GM18868 (cell line): ENCODE measurements at regions not wholly inside any gene's neighbourhood (a gene's known extent, or its start where the extent isn't known, plus 50 kb on each side); places are given as distances from the start of the nearest gene placed in this dataset.

Experiments used
- ATAC-seq: cut with Tn5 transposase; IDR thresholded peaks from one replicate; pipeline ENCODE4 v1.9.1; 2021; ENCODE audit warnings: mild to moderate bottlenecking, moderate library complexity; ENCODE audit not compliant: unreplicated experiment

GRCh38 chr13:29959603-29960002 is 109.2 kb upstream of the UBL3 start:
- ATAC-seq, result no peak

DNA sequence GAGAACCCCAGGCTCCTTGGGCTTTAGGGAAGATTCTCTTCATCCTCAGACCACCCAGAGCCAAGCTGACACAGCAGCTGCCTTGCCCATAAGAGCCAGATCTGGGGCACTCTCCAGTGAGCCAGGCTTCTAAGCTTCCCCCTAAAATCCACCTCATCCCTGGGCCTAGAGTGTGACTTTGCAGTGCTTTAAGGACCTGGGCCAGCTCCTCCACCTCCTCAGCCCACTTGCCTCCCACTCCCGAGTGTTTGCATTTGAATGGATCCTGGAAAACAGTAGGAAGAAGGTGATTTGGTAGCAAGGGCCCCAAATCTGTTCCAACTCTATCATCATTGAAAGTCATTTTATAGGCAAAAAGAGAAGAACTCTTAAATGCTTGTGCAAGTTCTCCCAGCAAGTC is 108.7 kb upstream of the UBL3 start:
- no peak for ATAC-seq

DNA sequence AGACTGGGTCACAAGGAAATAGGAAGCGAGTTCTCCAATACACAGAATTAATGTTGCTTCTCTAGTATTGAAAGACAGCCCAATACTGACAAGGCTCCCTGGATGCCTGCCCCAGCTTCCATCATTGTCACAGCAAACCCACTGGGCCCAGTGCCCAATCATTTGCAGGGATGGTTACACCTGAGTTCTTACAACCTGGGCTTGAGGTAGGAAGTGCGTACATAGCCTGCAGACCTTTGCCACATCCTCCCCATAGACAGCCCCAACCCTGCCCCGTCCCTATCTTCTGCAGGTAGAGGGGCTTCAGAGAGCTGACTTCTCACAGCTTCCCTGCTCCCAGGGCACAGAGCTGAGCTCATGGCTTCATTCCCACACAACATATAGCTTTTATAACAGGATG is 108.1 kb upstream of the UBL3 start:
- no peak for ATAC-seq

GRCh38 chr13:29957320-29957719 is 106.9 kb upstream of the UBL3 start:
- no peak for ATAC-seq

DNA sequence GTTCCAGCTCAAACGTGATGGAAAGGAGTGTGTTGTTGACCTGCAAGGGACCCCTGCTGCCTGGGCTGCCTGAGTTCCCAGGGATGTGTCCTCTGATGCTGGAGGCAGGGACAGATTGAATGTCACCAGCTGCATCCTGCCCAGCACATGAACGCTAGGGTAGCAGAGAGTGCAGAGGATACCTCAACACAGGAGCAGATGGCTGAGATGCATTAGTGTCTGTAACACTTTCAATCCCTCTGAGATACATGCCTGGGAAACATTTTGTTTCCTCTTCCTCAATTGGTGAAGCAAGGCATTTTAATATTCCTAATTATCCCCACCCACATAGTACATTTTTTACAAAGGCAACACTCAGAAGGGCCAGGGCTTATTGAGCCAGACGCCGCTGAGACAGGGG is 106.4 kb upstream of the UBL3 start:
- no peak for ATAC-seq

DNA sequence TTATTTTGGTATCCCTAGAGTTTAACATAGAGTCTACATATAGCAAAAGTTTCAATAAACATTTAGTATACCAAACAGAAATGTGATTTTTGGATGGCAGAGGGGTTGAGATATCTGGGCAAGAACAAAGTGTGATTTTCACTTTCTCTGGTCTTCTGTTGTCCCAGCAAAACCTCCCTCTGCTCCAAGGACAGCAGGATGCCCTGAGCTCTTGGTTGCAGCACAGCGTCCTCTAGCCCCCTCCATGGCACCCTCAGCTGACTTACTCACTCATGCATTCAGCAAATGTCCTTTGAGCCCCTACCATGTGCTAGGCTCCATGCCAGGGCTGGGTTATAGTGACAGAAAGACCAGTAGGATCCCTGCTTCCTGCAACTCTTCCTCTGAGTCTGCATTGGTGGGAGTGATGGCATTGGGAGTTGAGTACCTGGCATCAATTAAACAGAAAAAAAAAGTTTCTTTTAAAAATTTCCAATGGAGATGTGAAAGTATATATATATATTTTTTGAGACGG is 104.8 kb upstream of the UBL3 start:
- ATAC-seq, result no peak

DNA sequence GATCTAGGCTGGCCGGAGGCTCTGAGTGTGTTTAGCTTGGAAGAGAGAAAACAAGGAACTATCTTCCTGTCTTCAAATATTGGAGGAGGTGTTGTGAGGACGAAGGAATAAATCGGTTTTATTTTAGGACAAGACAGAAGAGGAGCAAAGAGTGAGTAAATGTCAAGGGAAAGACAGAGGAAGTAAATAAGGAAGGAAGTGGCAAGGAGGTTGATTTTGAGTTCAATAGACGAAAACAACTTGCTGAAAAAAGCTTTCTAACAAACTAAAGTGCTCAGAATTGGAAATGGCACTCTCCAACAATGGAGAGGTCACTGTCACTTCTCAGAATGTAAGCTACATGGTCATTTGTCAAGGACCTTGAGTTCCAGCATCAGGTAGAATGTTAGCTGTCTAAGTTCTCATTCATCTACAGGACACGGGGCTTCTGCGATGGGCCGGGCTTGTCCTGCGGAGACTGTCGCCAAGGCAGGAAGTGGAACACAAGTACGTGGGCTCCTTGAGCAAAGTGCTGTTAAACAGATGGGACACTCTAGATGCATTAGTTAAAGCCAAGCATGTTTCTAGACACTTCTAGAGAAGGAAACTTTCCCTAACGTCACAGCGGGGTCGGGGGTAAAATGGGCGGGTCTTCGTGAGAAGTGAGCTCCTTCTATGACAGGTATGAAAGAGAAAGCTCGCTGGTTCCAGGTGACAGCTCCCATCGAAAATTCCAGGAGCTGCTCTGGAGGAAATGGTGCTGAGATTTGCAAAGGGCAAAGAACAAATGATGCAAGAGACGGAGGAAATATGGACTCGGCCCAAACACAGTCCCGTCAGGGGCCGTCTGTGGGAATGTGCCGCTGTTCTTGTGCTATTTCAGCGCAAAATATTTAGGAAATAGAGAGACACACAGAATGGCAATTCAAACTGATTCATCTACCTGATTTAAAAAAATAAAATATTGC is 103.9 kb upstream of the UBL3 start:
- ATAC-seq, result no peak

- ATAC-seq, result no peak
Observed at GRCh38 chr13:29953542-29953941, 103.1 kb upstream of the UBL3 start.

- ATAC-seq, result no peak
Observed at GRCh38 chr13:29952245-29952644, 101.8 kb upstream of the UBL3 start.

GRCh38 chr13:29948791-29949190 is 98.4 kb upstream of the UBL3 start:
- ATAC-seq, result no peak

- ATAC-seq, result no peak
Observed at GRCh38 chr13:29948244-29948643, 97.8 kb upstream of the UBL3 start.

DNA sequence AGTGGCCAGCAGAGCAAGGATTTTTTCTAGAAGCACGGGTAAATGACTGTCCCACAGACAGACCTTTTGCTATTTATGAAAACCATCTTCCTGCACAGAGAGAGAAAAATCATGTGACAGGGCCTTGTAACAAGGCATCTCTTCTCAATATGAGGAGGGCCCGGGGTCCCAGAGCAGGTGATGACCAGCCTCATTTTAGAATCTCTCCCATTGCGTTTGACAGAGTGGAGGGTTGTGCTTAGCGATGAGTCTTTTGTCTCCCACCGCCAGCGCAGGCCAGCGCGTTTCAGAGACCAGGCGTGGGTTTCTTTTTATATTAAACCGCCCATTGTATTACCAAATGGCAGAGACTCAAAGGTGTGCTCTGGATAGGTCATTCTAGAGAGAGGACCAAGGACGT is 97.4 kb upstream of the UBL3 start:
- no peak for ATAC-seq

DNA sequence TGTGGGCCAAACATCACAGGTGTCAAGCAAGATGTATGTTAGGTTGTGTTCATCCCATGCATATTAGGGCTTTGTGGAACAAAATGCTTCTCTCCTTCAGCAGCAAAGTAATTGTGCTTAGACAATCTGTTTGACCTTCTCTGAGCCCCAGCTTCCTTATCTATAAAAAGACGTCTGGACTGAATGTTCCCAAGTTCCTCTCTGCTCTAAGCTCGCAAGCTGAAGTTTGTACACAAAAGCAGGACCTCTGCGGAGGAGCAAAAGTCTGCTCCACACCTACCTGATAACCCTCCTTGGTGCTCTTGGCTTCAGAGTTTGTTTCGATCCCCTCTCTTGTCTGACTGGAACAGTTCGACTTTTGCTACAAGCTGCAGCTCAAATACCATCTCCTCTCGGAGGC is 95.7 kb upstream of the UBL3 start:
- no peak for ATAC-seq

DNA sequence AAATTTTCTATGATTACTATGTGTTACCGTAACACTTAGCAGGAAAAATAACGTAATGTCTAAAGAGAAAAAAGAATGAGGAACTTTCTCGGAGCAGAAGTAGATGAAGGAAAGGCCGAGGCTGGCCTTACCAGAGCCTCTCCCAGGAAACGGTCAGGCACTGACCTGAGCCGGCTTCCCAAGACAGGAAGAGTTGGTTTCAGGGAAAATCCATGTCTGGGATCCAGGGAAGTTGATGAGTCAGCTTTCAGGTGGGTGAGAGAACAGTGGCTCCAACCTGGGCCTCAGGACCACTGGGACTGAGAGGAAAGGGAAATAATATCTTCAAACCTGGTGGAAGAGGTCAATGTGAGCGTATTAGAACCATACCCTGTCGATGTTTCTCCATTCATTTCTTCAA is 93.3 kb upstream of the UBL3 start:
- no peak for ATAC-seq

DNA sequence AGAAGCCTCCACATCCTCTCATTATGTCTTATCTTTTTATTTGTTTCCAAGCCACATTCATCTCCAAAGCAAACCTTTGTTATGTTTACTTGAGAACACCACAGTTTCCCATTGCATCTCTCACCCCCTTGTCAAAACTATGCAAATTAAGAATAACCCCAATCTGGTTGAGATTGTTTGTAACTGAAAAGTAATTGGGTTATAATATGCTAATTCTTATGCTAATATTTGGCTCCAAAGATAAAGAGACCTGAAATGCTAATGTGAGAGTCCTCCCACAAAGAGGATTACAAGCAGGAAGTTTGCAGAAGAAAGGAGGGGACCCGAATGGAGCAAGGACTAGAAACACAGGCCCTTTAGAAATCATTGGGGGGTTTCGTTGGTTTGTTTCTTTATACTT is 92.9 kb upstream of the UBL3 start:
- ATAC-seq, result no peak

DNA sequence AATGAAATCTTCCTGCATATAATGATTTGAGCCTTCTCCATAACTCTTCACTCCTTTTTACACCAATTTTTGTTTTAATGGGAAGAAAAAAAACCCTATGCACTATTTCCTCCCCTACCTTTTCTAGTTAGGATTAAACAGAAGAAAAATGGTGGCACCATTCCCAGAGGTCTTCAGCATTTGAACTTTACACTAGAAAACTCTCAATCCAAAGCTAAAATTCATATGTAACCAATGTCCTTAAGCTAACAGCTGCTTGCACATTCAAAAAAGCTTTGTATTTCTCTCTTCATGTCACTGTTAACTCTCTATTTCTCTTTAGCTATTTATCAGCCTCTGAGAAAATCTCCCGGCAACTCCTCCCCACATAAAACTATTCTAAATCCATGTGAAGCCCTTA is 90.3 kb upstream of the UBL3 start:
- ATAC-seq, result no peak

- ATAC-seq, result no peak
Observed at GRCh38 chr13:29939158-29939557, 88.7 kb upstream of the UBL3 start.

DNA sequence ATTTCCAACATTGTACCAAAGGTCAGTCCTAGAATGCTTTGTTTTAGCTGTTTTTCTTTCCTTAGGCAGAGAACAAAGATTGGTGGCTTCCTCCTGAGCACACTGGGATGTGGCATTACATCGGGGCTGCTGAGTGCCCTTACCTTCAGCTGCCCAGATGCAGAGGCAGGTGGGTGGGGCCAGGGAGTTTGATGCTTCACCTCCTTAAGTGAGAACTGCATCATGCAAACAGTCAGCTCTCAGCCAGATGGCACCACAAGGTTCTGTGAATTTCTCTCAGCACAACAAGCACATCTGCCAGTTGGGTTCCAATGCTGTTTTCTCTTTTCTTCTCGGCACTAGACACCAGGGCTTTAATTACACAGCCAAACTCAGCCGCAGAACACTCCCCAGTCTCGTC is 87.4 kb upstream of the UBL3 start:
- no peak for ATAC-seq

DNA sequence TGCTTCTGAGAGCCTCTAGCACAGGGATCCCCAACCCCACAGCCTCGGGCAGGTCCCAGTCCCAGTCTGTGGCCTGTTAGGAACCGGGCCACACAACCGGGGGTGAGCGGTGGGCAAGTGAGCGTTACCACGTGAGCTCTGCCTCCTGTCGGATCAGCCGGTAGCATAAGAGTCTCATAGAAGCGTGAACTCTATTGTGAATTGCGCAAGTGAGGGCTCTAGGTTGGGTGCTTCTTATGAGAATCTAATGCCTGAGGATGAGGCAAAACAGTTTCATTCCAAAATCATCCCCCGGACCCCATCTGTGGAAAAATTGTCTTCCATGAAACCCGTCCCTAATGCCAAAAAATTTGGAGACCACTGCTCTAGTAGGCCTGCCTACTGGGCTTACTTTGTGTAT is 87.0 kb upstream of the UBL3 start:
- no peak for ATAC-seq

GRCh38 chr13:29936956-29937355 is 86.5 kb upstream of the UBL3 start:
- no peak for ATAC-seq

DNA sequence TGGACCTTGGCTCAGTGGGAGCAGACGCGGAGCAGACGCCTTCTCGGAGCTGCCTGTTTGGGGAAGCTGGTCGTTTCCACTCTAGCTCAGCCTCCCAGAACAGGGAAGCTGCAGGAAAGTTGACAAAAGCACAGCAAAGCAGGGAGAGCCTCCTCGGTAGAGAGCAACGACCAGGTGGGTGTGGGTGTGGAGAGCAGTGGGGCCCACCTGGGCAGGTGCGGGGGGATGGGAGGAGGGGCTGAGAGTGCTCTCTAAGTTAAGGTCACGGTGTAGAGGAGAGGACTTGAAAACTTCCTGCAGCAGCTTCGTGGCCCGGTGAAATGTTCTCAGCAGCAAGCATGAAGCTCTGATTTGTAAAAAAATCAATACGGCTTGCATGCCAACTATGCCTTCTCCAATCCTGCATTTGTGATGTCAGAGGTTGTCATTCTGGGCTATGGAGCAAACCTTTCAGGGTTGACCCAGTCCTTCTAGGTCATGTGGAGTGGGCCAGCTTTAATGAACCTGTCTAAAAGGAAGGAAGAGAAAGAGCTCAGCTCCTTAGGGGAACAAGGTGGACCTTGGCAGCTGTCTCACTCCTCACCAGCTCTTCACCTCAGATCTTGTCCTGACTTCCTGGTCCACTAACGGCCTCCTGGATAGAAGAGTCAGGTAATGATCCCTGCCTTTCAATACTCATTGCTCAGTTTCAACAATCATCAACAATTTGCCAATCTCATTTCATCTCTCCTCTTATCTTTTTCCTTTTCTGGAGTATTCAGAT is 85.8 kb upstream of the UBL3 start:
- ATAC-seq, result no peak
